ENCODE measurements at regions not wholly inside any gene's neighbourhood (a gene's known extent, or its start where the extent isn't known, plus 50 kb on each side); places are given as distances from the start of the nearest gene placed in this dataset.

- TF ChIP-seq, protein P1, sequence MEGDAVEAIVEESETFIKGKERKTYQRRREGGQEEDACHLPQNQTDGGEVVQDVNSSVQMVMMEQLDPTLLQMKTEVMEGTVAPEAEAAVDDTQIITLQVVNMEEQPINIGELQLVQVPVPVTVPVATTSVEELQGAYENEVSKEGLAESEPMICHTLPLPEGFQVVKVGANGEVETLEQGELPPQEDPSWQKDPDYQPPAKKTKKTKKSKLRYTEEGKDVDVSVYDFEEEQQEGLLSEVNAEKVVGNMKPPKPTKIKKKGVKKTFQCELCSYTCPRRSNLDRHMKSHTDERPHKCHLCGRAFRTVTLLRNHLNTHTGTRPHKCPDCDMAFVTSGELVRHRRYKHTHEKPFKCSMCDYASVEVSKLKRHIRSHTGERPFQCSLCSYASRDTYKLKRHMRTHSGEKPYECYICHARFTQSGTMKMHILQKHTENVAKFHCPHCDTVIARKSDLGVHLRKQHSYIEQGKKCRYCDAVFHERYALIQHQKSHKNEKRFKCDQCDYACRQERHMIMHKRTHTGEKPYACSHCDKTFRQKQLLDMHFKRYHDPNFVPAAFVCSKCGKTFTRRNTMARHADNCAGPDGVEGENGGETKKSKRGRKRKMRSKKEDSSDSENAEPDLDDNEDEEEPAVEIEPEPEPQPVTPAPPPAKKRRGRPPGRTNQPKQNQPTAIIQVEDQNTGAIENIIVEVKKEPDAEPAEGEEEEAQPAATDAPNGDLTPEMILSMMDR (IDR thresholded peaks at IDR 0.05): no peak
- no peak for TF ChIP-seq POLR2A (IDR thresholded peaks at IDR 0.05)
- no peak for TF ChIP-seq EP300 (IDR thresholded peaks at IDR 0.05)
Measured at GRCh38 chr3:35071772-35072171, 567.6 kb upstream of the ARPP21 start.

Data from tibial nerve (tissue), 4 donors.